H1 (cell line): ENCODE measurements at regions not wholly inside any gene's neighbourhood (a gene's known extent, or its start where the extent isn't known, plus 50 kb on each side); places are given as distances from the start of the nearest gene placed in this dataset.

Source experiments
- CTCF ChIA-PET: fragments of 300-600 bp; sonication (Branson Sonifier 250); formaldehyde crosslinking; loops from one replicate; lab custom pipeline; 2021; ENCODE audit not compliant: partially characterized antibody; lab: Charles Lee
- POLR2A ChIA-PET: fragments of 300-600 bp; sonication (Branson Sonifier 250); formaldehyde crosslinking; loops from one replicate; lab custom pipeline; 2021; ENCODE audit warnings: inconsistent platforms; ENCODE audit not compliant: partially characterized antibody; lab: Charles Lee
- DNase-seq, 2 experiments: peaks; one replicate each; pipeline versions ENCODE4 v3.0.0 to v3.0.0-alpha.2; 2010 to 2022; ENCODE audit warnings: low spot score in 2 of 2, low read depth in 1 of 2, mixed read lengths in 1 of 2
- FAIRE-seq: peaks from 2 replicates; lab custom pipeline; 2011; peaks lifted over from hg19 to GRCh38; lab: Jason Lieb, UNC
- H2AFZ ChIP-seq: 2 replicates; pipeline ENCODE4 v1.8.1; 2012; ENCODE audit warnings: low read length, inconsistent platforms
- H2AK5ac ChIP-seq: 2 replicates; pipeline ENCODE4 v1.6.1; 2013; ENCODE audit warnings: low read depth, low read length
- H2BK120ac ChIP-seq: replicated peaks from 2 replicates; pipeline ENCODE3; 2013; ENCODE audit warnings: low read depth, low read length, inconsistent platforms
- H2BK12ac ChIP-seq: 2 replicates; pipeline ENCODE4 v1.6.1; 2013; ENCODE audit warnings: low read depth, low read length
- H2BK15ac ChIP-seq: 2 replicates; pipeline ENCODE4 v1.6.1; 2013; ENCODE audit warnings: low read length
- H2BK20ac ChIP-seq: 2 replicates; pipeline ENCODE4 v1.6.1; 2013; ENCODE audit warnings: low read length
- H2BK5ac ChIP-seq: 2 replicates; pipeline ENCODE4 v1.6.1; 2013; ENCODE audit warnings: low read depth, low read length
- H3K14ac ChIP-seq: 2 replicates; pipeline ENCODE4 v1.6.1; 2013; ENCODE audit warnings: inconsistent platforms; ENCODE audit not compliant: insufficient read length
- H3K18ac ChIP-seq: 2 replicates; pipeline ENCODE4 v1.6.1; 2013; ENCODE audit warnings: low read length; ENCODE audit errors: extremely low read depth
- H3K23ac ChIP-seq: 2 replicates; pipeline ENCODE4 v1.6.1; 2013; ENCODE audit warnings: inconsistent platforms; ENCODE audit not compliant: insufficient read length
- H3K23me2 ChIP-seq: 2 replicates; pipeline ENCODE4 v1.6.1; 2013; ENCODE audit warnings: low read depth, low read length
- H3K27ac ChIP-seq: 2 replicates; pipeline ENCODE4 v1.6.1; 2011; ENCODE audit warnings: low read depth, low read length, inconsistent platforms
- H3K27me3 ChIP-seq, 4 experiments: replicated peaks in 1 of 4; 1 replicate in 1 of 4; 2 replicates in 3 of 4; pipeline versions ENCODE4 v1.6.1 to v1.8.1; 2011 to 2013; ENCODE audit warnings: low read length in 3 of 4, mild to moderate bottlenecking in 3 of 4, inconsistent platforms in 2 of 4, mixed read lengths in 2 of 4, moderate library complexity in 1 of 4; ENCODE audit not compliant: control insufficient read depth in 3 of 4, insufficient read depth in 3 of 4; ENCODE audit errors: extremely low read depth in 1 of 4
- H3K36me3 ChIP-seq, 4 experiments: 2 replicates each; pipeline versions ENCODE4 v1.6.1 to v1.8.1; 2011 to 2013; ENCODE audit warnings: mild to moderate bottlenecking in 4 of 4, low read length in 3 of 4, moderate library complexity in 2 of 4, control low read depth in 1 of 4, inconsistent platforms in 1 of 4; ENCODE audit not compliant: insufficient read depth in 4 of 4, control insufficient read depth in 2 of 4
- H3K4ac ChIP-seq: replicated peaks from 2 replicates; pipeline ENCODE3; 2013; ENCODE audit warnings: low read length, low read depth, mixed read lengths, inconsistent platforms; ENCODE audit not compliant: insufficient read length
- H3K4me1 ChIP-seq, 4 experiments: replicated peaks in 1 of 4; 1 replicate in 1 of 4; 2 replicates in 3 of 4; pipeline versions ENCODE4 v1.6.1 to v1.8.1; 2011 to 2013; ENCODE audit warnings: low read length in 3 of 4, inconsistent platforms in 2 of 4, mixed read lengths in 1 of 4; ENCODE audit not compliant: insufficient read depth in 4 of 4, control insufficient read depth in 3 of 4
- H3K4me2 ChIP-seq, 2 experiments: 2 replicates each; pipeline versions ENCODE4 v1.6.1 to v1.8.1; 2011 to 2013; ENCODE audit warnings: low read depth in 2 of 2, low read length in 2 of 2, control low read depth in 1 of 2, inconsistent platforms in 1 of 2, mild to moderate bottlenecking in 1 of 2; ENCODE audit not compliant: insufficient read depth in 1 of 2
- H3K4me3 ChIP-seq, 4 experiments: fragments of 200-600, 300-600 bp in 1 of 4; sonication (generic), shearing (Covaris generic), sonication (Bioruptor Twin) in 1 of 4; 2 replicates each; pipeline versions ENCODE4 v1.5.1 to v1.8.1; 2011 to 2016; ENCODE audit warnings: low read length in 4 of 4, low read depth in 3 of 4, control low read depth in 2 of 4, inconsistent platforms in 2 of 4, mild to moderate bottlenecking in 2 of 4, mixed read lengths in 1 of 4, moderate library complexity in 1 of 4; ENCODE audit not compliant: insufficient read depth in 2 of 4; ENCODE audit errors: extremely low read depth in 1 of 4
- H3K56ac ChIP-seq: replicated peaks from 2 replicates; pipeline ENCODE3; 2013; ENCODE audit warnings: low read depth, mild to moderate bottlenecking, mixed read lengths, low read length, inconsistent platforms; ENCODE audit not compliant: insufficient read length
- H3K79me1 ChIP-seq: 2 replicates; pipeline ENCODE4 v1.6.1; 2013; ENCODE audit warnings: low read depth, low read length, control low read depth
- H3K79me2 ChIP-seq, 2 experiments: 2 replicates each; pipeline versions ENCODE4 v1.6.1 to v1.8.1; 2012 to 2013; ENCODE audit warnings: low read length in 2 of 2, mild to moderate bottlenecking in 2 of 2, inconsistent platforms in 1 of 2; ENCODE audit not compliant: insufficient read depth in 2 of 2, control insufficient read depth in 1 of 2
- H3K9ac ChIP-seq, 4 experiments: replicated peaks in 1 of 4; 1 replicate in 1 of 4; 2 replicates in 3 of 4; pipeline versions ENCODE4 v1.6.1 to v1.8.1; 2011 to 2013; ENCODE audit warnings: low read depth in 3 of 4, low read length in 3 of 4, control low read depth in 2 of 4, mild to moderate bottlenecking in 2 of 4, moderate library complexity in 2 of 4, inconsistent platforms in 1 of 4; ENCODE audit errors: extremely low read depth in 1 of 4
- H3K9me3 ChIP-seq, 2 experiments: 2 replicates each; pipeline versions ENCODE4 v1.6.1 to v1.8.1; 2012 to 2013; ENCODE audit warnings: mild to moderate bottlenecking in 2 of 2, moderate library complexity in 2 of 2, control low read depth in 1 of 2, inconsistent platforms in 1 of 2, low read depth in 1 of 2, low read length in 1 of 2, mixed read lengths in 1 of 2; ENCODE audit not compliant: insufficient read depth in 2 of 2
- H4K20me1 ChIP-seq, 2 experiments: replicated peaks in 1 of 2; 2 replicates each; pipeline versions ENCODE3 to v1.8.1; 2011 to 2013; ENCODE audit warnings: inconsistent platforms in 2 of 2, low read length in 2 of 2, mild to moderate bottlenecking in 1 of 2; ENCODE audit not compliant: insufficient read depth in 2 of 2, control insufficient read depth in 1 of 2
- H4K5ac ChIP-seq: 2 replicates; pipeline ENCODE4 v1.6.1; 2013; ENCODE audit warnings: low read length, low read depth, mixed read lengths, inconsistent platforms; ENCODE audit not compliant: insufficient read length
- H4K8ac ChIP-seq: 2 replicates; pipeline ENCODE4 v1.8.0; 2013; ENCODE audit warnings: mild to moderate bottlenecking, moderate library complexity, low read length, inconsistent platforms; ENCODE audit not compliant: insufficient read depth; ENCODE audit errors: extremely low read depth
- H4K91ac ChIP-seq: replicated peaks from 2 replicates; pipeline ENCODE3; 2013; ENCODE audit warnings: low read length, mixed read lengths, inconsistent platforms; ENCODE audit not compliant: insufficient read length
- CHD1 ChIP-seq: IDR thresholded peaks from 2 replicates; pipeline ENCODE4 v1.6.1; 2012; ENCODE audit warnings: low read depth, low read length, improper control_type of control experiment
- E2F6 ChIP-seq: IDR thresholded peaks from 2 replicates; pipeline ENCODE4 v1.6.1; 2012; ENCODE audit warnings: inconsistent platforms
- EGR1 ChIP-seq: IDR thresholded peaks from 2 replicates; pipeline ENCODE4 v1.6.1; 2011; ENCODE audit warnings: low read depth, low read length, borderline replicate concordance
- HDAC2 ChIP-seq, 2 experiments: fragments of 300-600 bp in 1 of 2; sonication (generic) in 1 of 2; IDR thresholded peaks; 2 replicates each; pipeline ENCODE4 v1.6.1; 2011 to 2012; ENCODE audit warnings: low read depth in 2 of 2, low read length in 2 of 2, mild to moderate bottlenecking in 2 of 2, moderate library complexity in 2 of 2, borderline replicate concordance in 1 of 2, inconsistent platforms in 1 of 2
- MAX ChIP-seq: IDR thresholded peaks from 2 replicates; pipeline ENCODE4 v1.6.1; 2012; ENCODE audit warnings: inconsistent platforms
- RAD21 ChIP-seq, 2 experiments: IDR thresholded peaks in 1 of 2; conservative IDR thresholded peaks in 1 of 2; 2 replicates each; pipeline ENCODE4 v1.6.1; 2011; ENCODE audit warnings: low read depth in 2 of 2, low read length in 2 of 2, improper control_type of control experiment in 1 of 2, inconsistent platforms in 1 of 2, mild to moderate bottlenecking in 1 of 2, moderate library complexity in 1 of 2
- RBBP5 ChIP-seq: IDR thresholded peaks from 2 replicates; pipeline ENCODE4 v1.7.1; 2012; ENCODE audit warnings: low read depth, mild to moderate bottlenecking, inconsistent platforms, low read length, moderate library complexity, borderline replicate concordance
- SP4 ChIP-seq: IDR thresholded peaks from 2 replicates; pipeline ENCODE4 v1.6.1; 2012; ENCODE audit warnings: low read length, inconsistent platforms
- SRF ChIP-seq: IDR thresholded peaks from 2 replicates; pipeline ENCODE4 v1.6.1; 2011; ENCODE audit warnings: mild to moderate bottlenecking, low read depth, low read length, moderate library complexity
- TCF12 ChIP-seq: IDR thresholded peaks from 2 replicates; pipeline ENCODE4 v1.6.1; 2011; ENCODE audit warnings: low read depth, mild to moderate bottlenecking, low read length
- WGBS, 2 experiments: shearing (Covaris generic) in 1 of 2; methylation state at CpG; one replicate each; pipeline versions ENCODE4 v1.1.6 to v1.1.7; 2013 to 2015; ENCODE audit warnings: low lambda C conversion rate in 2 of 2, mixed read lengths in 2 of 2, inconsistent platforms in 1 of 2, low coverage in 1 of 2, missing lambda C conversion rate in 1 of 2; ENCODE audit not compliant: insufficient replicate concordance in 2 of 2, insufficient coverage in 1 of 2, insufficient read length in 1 of 2; ENCODE audit errors: extremely low coverage in 1 of 2, missing lambda C conversion rate in 1 of 2; 5-methylcytosine and 5-hydroxymethylcytosine counted together
- TF ChIP-seq, protein P1 (sequence below), 3 experiments: IDR thresholded peaks; 1 replicate in 2 of 3; 2 replicates in 1 of 3; pipeline versions ENCODE4 v1.5.1 to v1.6.1; 2011; ENCODE audit warnings: low read length in 3 of 3, mild to moderate bottlenecking in 3 of 3, inconsistent platforms in 2 of 3, low read depth in 1 of 3, moderate library complexity in 1 of 3; ENCODE audit not compliant: insufficient read depth in 1 of 3; ENCODE audit errors: control extremely low read depth in 1 of 3

- H4K8ac ChIP-seq: no peak overlapping the region
- no peak overlapping the region for H2BK5ac ChIP-seq
- H3K4me3 ChIP-seq: no peak overlapping the region
- no peak overlapping the region for H2BK12ac ChIP-seq
- no peaks in the 10 kb centered on the region for H4K20me1 ChIP-seq
- H3K27ac ChIP-seq: no peak overlapping the region
- H3K79me1 ChIP-seq: no peaks in the 10 kb centered on the region
- no peaks in the 10 kb centered on the region for H3K4me1 ChIP-seq
- H3K4me2 ChIP-seq: no peak overlapping the region
- FAIRE-seq (no peak), DNase-seq (no peak)
- peaks cover 0 to 5% of the 10 kb centered on the region in 2 experiments; a peak in 1 of 4 replicates for H3K9me3 ChIP-seq
- H3K9ac ChIP-seq: no peak overlapping the region
- H3K23me2 ChIP-seq: no peaks in the 10 kb centered on the region
- no peak overlapping the region for H4K5ac ChIP-seq
- no peak overlapping the region for H3K56ac ChIP-seq
- no peak overlapping the region for H2AFZ ChIP-seq
- no peak overlapping the region for H3K18ac ChIP-seq
- H4K91ac ChIP-seq: no peak overlapping the region
- peaks cover 0 to 1% (median 0%) of the 10 kb centered on the region in 4 experiments; a peak in 1 of 7 replicates for H3K27me3 ChIP-seq
- POLR2A ChIA-PET: no interaction called here
- no peak overlapping the region for H3K4ac ChIP-seq
- no peaks in the 10 kb centered on the region for H3K79me2 ChIP-seq
- H2BK15ac ChIP-seq: no peak overlapping the region
- no peak overlapping the region for H3K14ac ChIP-seq
- 89% methylated on average over 3 of the region's 3 CpGs; no CpG with 5 or more reads in 1 of the 2 experiments for WGBS, 2 experiments
- H2BK20ac ChIP-seq: no peak overlapping the region
- no peak overlapping the region for H3K23ac ChIP-seq
- no peak overlapping the region for H2BK120ac ChIP-seq
- no peak overlapping the region for H2AK5ac ChIP-seq
- H3K36me3 ChIP-seq: no peaks in the 10 kb centered on the region
- CTCF ChIA-PET: interaction anchor here (0.7 to 2.0 kb wide), 2 partner anchors 9 to 11 kb away, joined by 3 to 5 read pairs; no protein-coding TSS in a partner anchor
- TF ChIP-seq SP4: no peak
- no peak for TF ChIP-seq HDAC2 (IDR thresholded peaks at IDR 0.05; ENCODE audit: borderline replicate concordance in 1 of 2, low read depth in 2 of 2, low read length in 2 of 2)
- TF ChIP-seq EGR1: no peak
- TF ChIP-seq, protein P1, sequence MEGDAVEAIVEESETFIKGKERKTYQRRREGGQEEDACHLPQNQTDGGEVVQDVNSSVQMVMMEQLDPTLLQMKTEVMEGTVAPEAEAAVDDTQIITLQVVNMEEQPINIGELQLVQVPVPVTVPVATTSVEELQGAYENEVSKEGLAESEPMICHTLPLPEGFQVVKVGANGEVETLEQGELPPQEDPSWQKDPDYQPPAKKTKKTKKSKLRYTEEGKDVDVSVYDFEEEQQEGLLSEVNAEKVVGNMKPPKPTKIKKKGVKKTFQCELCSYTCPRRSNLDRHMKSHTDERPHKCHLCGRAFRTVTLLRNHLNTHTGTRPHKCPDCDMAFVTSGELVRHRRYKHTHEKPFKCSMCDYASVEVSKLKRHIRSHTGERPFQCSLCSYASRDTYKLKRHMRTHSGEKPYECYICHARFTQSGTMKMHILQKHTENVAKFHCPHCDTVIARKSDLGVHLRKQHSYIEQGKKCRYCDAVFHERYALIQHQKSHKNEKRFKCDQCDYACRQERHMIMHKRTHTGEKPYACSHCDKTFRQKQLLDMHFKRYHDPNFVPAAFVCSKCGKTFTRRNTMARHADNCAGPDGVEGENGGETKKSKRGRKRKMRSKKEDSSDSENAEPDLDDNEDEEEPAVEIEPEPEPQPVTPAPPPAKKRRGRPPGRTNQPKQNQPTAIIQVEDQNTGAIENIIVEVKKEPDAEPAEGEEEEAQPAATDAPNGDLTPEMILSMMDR (IDR thresholded peaks at IDR 0.05; ENCODE audit: control extremely low read depth in 1 of 3, insufficient read depth in 1 of 3, low read depth in 1 of 3, low read length in 3 of 3): no peak
- TF ChIP-seq TCF12: no peak
- no peak for TF ChIP-seq SRF
- no peak for TF ChIP-seq CHD1
- no peak for TF ChIP-seq E2F6
- TF ChIP-seq RAD21 (IDR thresholded peaks at IDR 0.05 in 1 of 2, conservative IDR thresholded peaks at IDR 0.05 in 1 of 2; ENCODE audit: low read depth in 2 of 2, low read length in 2 of 2): no peak
- no peak for TF ChIP-seq RBBP5
- no peak for TF ChIP-seq MAX
These were observed 294.6 kb downstream of the GXYLT1 start for GRCh38 chr12:41850046-41850445.
